ENCODE measurements at regions not wholly inside any gene's neighbourhood (a gene's known extent, or its start where the extent isn't known, plus 50 kb on each side); places are given as distances from the start of the nearest gene placed in this dataset.
"Not testable (repeated sequence)": the region's sequence is repeated elsewhere in the genome, so short reads cannot be mapped to it uniquely, and the experiment has no call there.

DNA sequence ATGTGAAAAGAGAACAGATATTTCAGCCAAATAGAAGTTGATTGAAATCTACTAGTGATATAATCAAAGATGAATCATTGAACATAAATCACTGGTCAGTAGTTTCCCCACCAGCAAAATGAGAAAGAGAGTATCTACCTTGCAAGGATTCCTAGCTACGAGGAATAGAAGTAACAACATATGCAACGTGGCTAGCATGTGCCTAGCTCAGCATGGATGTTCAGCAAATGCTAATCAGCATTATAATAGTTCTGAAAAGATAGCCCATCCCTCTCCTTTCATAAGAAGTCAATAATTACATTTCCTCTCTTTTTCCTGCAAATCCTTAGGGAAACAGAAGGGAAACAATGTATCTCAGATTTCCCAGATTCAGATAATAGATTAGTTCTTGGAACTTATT lies 417.2 kb downstream of the SATB2 start:
- DNase-seq (ENCODE audit: low read depth) = no peak

DNA sequence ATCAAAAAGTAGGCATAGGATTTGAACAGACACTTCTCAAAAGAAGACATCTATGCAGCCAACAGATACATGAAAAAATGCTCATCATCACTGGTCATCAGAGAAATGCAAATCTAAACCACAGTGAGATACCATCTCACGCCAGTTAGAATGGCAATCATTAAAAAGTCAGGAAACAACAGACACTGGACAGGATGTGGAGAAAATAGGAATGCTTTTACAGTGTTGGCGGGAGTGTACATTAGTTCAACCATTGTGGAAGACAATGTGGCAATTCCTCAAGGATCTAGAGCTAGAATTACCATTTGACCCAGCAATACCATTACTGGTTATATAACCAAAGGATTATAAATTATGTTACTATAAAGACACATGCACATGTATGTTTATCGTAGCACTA lies 424.0 kb downstream of the SATB2 start:
- DNase-seq (ENCODE audit: low read depth) = not testable (repeated sequence)

DNA sequence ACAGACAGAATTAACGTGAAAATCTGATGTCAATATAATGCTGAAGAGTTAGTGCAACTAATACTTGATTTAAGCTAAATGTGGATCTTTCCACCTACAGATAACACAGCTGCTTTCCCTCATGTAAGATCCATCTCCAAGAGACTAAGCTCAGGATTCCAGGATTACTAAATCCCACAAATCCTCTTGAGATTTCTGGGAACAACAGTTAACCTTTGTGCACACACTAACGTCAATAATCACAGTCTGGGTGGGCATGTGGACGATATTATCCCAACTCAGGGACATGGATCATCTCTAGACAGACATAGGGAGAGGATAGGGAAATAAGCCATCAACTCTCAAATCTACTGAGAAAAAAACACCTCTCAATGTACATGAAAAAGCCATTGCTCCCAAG lies 432.6 kb downstream of the SATB2 start:
- DNase-seq (ENCODE audit: low read depth) = no peak

DNA sequence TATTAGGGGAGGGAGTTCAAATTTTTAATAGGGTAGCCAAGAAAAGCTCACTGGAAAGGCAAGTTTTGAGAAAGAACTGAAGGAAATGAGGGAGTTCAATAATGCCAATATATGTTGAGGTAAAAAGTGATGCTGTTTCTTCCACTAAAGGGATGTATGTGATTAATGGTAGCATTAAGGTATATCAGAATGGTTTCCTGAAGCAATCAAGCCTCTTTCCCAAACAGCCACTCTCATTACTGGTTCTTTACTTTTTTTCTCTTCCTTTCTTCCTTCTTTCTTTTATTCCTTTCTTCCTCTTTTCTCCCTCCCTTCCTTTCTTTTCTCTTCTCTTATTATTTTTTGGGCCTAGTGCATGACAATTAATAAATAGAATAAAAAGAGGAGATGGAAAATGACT lies 433.5 kb downstream of the SATB2 start:
- DNase-seq (ENCODE audit: low read depth) = no peak

DNA sequence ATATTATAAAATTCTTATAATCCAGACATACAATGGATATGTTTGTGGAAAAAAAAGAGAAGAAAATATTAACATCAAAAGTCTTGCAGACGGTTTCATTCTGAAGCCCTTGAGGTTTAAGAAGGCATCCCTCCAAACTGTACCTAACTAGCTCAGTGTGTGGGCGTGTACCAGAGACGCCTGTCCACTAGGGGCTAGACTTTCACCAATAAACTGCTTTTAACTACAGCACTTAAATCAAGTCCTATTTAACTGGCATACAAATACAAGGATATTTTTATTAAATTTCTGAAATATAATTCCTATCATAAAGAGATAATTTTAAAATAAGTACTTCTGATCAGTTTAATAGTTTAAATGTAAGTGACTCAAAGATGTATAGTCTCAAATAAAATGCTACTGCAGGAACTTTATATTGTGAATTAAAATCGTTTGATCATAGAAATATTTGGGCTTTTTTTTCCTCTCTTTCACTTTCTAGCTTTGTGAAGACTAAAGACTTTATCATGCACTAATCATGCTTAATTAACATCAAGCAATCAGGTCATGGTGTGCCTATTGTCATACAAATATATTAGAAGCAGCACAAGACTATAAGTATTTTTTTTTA lies 437.7 kb downstream of the SATB2 start:
- DNase-seq (ENCODE audit: low read depth) = peak; percentile 55

DNA sequence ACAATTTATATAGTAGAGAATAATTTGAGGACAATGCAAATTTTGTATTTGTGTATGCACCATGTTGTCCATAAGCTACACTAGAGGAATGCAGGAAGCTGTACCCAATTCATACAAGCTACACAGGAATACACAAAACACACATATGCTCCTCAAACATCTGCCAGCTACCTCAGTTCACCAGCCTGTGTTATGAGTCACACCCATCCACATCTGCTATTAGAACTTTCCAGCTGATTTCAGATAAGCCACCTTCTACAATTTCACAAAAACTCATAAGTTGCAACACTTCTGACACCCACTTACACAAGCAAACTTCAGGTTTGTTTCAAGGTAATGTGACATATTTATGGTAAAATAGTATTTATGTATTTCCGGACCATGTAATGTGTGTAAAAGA lies 438.9 kb downstream of the SATB2 start:
- no peak for DNase-seq (ENCODE audit: low read depth)

DNA sequence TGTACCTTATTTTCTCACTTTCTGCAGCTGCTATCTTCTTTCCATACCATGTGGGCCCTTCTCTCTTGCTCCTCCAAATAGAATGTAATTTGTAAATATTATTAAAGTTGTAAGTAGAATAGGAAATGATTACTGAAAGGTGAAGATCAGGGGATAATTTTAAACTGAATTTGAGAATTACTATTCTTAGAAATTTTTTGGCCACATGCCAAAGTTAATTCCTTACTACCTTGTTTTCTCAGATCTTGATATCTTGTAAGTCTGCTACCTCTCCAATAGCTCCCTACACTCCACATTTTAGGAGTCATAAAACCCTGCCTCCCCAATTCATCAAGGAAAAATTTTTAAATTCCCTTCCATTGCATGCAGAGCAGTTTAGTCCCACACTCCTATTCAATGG lies 442.7 kb downstream of the SATB2 start:
- no peak for DNase-seq (ENCODE audit: low read depth)

DNA sequence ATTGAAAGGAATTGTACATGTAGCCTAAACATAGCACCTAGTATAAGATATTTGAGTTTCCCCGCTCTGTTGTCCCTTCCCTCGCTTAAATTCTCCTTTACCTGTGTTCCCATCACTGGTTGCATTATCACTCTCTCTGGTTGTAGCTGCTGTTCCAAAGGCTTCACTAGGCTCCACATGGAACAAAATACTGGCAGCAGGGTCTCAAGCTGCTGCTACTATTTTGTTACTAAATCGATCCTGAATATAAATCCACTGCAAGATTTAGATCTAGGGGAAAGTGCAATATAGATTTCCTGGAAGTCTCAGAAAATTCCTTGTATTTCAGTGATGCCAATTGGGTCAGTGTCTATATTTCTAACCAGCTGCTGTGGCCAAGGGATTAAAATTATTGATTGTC lies 443.5 kb downstream of the SATB2 start:
- no peak for DNase-seq (ENCODE audit: low read depth)

DNA sequence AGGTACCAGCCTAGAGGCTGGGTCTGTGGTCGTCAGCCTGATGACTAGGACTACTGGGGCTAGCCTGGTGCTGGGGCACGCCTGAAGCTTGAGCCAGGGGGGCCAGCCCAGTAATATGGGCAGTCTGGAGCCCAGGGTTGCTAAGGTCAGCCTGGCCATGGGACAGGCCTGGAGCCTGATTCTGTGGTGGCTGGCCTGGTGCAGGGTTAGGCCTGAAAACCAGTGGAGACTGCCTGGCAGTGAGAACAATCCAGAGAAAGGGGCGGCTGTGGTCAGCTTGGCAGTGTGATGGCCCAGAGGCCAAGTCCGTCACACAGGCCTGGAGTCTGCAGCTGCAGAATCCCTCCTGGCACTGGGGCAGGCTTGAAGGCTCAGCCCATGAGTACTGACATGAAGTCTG lies 445.8 kb downstream of the SATB2 start:
- no peak for DNase-seq (ENCODE audit: low read depth)

DNA sequence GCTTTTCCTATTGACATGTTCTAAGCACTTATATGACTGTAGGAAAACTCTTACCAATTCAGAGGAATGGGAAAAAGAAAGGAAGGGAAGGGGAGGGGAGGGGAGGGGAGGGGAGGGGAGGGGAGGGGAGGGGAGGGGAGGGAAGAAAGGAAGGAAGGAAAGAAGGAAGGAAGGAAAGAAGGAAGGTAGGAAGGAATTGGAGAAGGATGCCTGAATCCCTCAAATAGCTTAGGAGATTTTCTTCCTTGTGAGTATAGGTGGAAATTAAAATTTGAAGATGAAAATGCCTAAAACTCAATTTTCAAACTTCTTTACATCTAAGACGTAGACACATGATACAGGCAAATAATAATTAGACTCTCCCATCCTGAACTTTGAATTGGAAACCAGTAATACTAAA lies 463.1 kb downstream of the SATB2 start:
- DNase-seq (ENCODE audit: low read depth) = no peak

DNA sequence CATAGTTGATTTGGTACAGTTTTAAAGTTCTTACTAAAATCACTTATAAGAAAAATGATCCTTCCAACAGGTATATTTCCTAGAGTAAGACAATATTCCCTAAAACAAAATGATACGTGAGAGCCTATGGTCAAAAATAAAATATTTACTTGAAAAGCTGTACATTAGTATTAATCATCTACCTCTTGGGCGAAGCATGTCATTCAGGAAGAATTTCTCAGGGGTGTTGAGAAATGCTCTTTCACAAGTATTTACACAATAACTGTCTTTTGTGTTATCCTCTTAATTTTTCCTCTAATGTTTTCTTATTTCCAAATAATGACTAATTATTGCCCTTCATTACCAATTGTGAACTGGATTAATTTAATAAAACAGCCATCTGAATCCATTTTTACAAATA lies 466.3 kb downstream of the SATB2 start:
- no peak for DNase-seq (ENCODE audit: low read depth)

DNA sequence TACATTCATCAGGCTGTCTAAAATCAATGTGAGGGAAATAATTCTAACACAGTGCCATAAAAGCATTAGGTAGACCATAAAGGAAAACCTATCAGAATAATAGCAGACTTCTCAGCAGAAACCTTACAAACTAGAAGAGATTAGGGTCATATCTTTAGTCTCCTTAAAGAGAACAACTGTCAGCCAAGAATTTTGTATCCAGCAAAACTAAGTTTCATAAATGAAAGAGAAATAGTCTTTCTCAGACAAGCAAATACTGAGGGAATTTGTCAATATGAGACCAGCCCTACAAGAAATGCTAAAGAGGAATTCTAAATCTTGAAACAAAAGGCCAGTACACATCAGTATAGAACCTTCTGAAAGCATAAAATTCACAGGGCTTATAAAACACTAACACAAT lies 482.0 kb downstream of the SATB2 start:
- DNase-seq (ENCODE audit: low read depth) = no peak

DNA sequence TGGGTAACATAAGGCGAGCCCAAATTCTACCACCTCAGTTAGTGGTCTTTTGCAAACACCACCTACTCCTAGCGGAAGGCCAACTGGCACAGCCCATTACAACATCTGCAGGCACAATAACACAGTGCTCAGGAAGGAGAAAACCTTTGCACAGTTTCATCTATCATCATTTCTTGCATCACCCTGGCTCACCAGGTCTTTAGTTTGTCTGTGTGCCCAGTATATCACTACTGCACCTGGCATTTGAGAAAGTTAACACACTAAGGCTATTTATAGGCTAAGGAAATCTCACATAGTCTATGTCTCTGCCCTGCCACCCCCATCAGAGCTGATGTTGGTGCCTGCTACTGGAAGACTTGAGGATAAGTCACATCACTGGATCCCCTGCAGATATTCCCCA lies 484.0 kb downstream of the SATB2 start:
- no peak for DNase-seq (ENCODE audit: low read depth)

DNA sequence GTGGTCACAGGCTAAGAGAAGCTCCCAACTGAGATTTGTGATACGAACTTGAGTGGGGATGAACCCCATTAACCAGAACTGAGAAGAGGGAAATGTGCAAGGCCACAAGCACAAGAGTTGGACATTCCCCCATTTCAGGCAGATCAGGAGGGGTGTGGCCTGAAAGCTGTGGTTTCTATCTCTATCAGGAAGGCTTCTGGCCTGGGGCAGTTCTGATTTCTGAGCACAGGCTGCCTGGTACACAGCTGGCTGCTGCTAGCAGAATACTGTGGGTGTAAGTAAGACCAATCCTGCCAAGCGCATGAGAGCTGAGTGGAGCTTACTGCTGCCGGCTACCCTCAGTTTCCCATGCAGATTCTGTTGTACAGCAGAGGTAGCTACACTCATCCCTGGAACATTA lies 484.6 kb downstream of the SATB2 start:
- DNase-seq (ENCODE audit: low read depth) = no peak

DNA sequence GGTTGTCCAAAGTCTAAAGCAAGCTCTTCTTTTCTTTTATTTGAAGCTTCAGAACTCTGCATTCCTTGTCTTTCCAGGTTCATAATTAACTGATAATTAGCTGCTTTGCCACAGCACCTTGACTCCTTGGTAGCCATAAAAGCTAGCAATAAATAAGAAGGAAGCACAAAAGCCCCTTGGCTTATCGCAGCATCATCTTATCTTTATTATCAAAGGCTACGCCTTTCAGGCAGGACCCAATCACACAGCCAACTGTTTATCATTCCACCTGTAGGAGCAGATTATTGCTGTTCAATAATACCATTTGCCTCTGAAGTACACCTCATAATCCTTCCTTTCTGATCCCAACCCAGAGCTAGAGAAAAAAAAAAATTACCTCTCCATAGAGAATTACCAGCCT lies 489.2 kb downstream of the SATB2 start:
- no peak for DNase-seq (ENCODE audit: low read depth)

DNA sequence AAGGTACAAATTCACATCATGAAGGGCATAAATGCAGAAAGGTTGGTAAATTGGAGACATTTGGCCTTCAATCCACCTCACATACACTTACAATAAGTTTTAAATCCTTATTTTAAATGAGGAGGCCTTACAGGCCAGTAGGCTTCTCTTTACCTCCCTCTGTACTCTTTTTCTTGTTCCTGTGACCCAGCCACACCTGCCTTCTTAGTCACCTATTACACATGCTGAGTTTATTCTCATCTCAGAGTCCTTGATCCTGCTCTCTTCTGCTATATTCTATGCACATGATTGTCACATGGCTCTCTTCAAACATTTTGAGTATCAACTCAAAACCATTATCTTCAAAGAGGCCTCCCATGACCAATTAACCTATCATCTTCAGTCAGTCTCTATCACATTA lies 491.5 kb downstream of the SATB2 start:
- no peak for DNase-seq (ENCODE audit: low read depth)

DNA sequence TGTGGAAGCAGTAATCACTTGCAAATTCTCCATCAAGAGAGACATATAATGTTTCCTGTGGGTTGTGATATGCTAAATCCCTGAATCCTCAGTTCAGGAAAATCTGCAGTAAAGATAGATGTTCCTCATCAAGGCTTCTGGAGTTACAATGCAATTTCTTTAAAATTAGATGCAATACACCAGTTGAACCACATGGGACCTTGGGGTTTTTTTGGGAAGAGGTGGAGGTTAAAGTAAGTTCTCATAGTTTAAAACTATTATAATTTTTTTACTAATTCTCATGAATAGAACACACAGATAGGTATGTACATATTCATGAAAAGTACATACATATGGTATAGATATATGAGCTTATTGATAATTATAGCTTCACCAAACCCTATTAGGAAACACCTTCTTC lies 496.2 kb downstream of the SATB2 start:
- no peak for DNase-seq (ENCODE audit: low read depth)

DNA sequence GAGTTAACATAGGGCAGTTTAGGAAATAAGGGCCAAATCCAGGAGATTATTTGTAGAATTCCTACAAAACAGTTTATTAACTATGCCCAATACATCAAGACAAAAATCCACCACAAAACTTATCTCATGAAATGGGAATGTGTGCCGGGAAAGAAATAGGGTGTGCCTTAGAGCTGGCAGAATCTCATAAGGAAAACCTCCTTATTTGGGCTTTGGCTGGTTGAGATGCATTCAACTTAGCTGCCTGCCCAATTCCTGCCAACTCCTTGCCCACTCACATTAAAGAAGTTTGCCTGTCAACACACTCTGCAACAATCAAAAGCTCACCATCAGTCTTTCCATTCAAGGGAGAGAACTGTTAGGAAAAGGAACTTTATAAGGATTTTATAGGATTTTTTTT lies 500.6 kb downstream of the SATB2 start:
- DNase-seq (ENCODE audit: low read depth) = no peak

DNA sequence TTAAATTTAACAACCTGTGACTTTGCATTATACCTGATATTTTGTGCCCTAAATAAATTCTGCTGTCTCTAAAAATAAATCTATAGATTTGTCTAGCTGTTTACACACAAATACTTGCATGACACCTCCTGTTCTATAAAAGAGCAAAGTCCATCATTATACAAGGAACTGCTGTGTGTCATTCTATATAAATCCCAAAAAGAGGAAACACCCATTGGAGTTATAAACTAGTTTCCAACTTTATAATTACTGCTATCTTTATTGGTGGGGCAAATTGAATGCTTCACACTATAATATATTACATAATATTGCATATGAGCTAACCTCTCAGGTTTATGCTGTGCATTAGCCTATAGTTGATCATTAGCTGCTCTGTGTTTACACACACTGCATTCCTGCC lies 504.4 kb downstream of the SATB2 start:
- DNase-seq (ENCODE audit: low read depth) = no peak

DNA sequence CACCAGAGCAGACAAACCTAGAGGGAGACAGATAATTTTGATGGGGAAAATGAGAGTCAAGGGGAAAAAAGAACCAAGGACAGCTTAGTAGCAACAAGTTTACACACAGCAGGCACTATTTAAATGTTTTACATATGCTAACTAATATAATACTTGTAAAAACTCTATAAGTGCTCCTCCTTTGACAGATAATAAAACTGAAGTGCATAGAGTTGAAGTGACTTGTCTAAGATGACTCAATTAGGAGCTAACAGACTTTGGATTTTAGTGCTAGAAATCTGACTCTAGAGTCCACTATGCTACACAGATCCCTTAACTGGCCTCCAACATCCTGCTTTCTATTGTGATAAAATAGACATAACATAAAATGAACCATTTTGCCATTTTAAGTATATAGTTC lies 506.9 kb downstream of the SATB2 start:
- DNase-seq (ENCODE audit: low read depth) = no peak

DNA sequence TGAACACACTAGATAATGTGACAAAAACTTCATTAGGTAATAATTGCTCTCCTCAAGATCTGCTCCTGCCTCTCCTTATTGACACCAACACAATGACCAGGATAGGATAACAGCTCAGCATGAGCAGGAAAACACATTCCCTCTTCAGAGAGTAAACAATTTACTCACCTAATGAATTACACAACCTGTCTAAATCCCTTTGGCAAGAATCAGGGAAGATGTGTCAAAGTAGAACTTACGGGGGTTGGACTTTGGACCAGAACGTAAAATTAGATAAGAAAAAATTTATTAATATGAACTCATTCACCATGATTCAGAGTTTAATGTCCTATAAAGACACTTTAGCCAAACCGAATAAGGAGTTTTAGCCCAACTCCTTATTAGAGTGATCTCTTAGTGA lies 512.2 kb downstream of the SATB2 start:
- DNase-seq (ENCODE audit: low read depth) = no peak

DNA sequence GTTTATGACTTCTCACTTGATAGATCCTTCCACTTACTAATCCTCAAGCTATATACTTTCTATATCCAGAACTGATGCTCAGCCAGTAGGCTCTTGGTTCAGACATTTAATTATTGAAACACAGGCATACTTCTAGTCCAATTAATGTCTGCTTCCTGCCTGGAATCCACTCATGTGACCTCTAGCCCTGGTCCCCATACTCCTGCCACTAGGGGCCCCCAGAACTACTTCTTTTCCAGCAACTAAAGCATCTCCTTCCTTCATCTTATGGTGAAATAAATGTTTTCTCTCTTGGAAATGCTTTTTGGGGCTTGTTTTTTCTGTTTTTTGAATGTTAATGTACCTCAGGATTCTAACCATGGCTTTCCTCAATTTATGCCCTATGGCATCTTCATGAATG lies 527.6 kb downstream of the SATB2 start:
- DNase-seq (ENCODE audit: low read depth) = peak; percentile 6

DNA sequence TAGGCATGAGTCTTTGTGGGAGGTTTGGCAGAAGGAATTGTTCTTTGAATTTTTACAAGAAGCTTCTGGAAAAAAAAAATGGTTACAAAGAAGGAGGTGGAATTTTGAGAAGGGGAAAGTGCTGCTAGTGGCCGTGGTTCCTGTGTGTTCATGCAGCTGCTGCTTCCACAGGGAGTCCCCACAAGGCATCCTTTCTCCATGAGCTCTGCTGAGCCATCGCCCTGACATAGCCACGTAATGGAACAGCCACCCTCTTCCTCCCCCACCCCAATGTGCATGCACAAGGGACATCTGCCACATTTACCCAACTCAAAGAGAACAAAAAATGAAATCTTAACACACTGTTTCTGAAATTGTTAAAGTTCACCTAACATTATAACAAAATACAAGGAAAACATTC lies 529.7 kb downstream of the SATB2 start:
- peak; percentile 5 for DNase-seq (ENCODE audit: low read depth)

DNA sequence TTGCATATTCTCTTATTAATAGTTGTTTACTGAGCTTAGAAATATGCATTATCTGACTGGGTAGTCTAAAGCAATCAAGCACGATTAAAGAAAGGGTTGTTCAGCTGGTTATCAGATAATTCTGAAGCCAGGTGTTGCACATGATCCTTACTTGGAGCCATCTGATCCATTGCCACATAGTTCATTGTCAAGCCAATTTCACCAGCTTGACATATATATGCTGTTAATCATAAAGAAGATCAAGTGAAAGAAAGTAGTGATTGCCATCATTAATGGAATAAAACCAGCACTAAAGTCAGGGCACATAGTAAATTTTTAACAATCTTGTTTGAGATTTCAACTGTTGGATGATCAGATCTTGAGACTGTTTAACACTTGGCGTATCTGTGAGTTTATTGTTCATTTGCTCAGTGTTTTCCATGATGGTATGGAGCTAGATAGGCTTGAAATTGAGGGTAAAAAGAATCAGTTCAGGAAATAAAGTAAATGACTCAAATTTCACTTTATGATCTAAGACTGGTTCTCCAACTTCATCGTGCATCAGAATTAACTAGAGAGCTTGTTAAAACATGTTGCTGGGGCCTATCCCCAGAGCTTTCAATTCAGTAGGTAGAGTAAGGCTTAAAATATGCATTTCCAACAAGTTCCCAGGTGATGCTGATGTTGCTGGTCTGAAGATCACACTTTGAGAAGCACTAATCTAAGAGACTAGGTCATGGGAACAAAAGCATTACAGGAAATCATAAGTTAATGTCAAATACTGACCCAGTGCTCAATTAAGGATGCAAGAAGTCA lies 539.6 kb downstream of the SATB2 start:
- DNase-seq (ENCODE audit: low read depth) = no peak
